DOHH2 (cell line): ENCODE measurements at regions not wholly inside any gene's neighbourhood (a gene's known extent, or its start where the extent isn't known, plus 50 kb on each side); places are given as distances from the start of the nearest gene placed in this dataset.

Source experiments
- H3F3A ChIP-seq: fragments of 200-600 bp; sonication (generic), shearing (Covaris generic); 2 replicates; pipeline ENCODE4 v1.6.0; 2016; ENCODE audit warnings: antibody characterized with exemption, mild to moderate bottlenecking; ENCODE audit not compliant: control insufficient read depth, insufficient read depth
- H3K27ac ChIP-seq: fragments of 200-600 bp; sonication (generic); 2 replicates; pipeline ENCODE4 v1.5.1; 2014; ENCODE audit warnings: low read depth, mild to moderate bottlenecking, low read length, moderate library complexity
- H3K27me3 ChIP-seq: fragments of 200-600 bp; sonication (generic); 2 replicates; pipeline ENCODE4 v1.6.1; 2014; ENCODE audit warnings: mild to moderate bottlenecking, low read length, mixed read lengths; ENCODE audit not compliant: control insufficient read depth
- H3K36me3 ChIP-seq: fragments of 200-600 bp; sonication (generic); 2 replicates; pipeline ENCODE4 v1.6.1; 2014; ENCODE audit warnings: mild to moderate bottlenecking, low read length, moderate library complexity, mixed read lengths; ENCODE audit not compliant: control insufficient read depth
- H3K4me1 ChIP-seq: fragments of 200-600 bp; sonication (generic); 2 replicates; pipeline ENCODE4 v1.6.1; 2014; ENCODE audit warnings: mild to moderate bottlenecking, low read length, mixed read lengths; ENCODE audit not compliant: control insufficient read depth
- H3K4me2 ChIP-seq: fragments of 200-600 bp; sonication (generic); 2 replicates; pipeline ENCODE4 v1.6.0; 2014; ENCODE audit warnings: mild to moderate bottlenecking, low read length, moderate library complexity
- H3K4me3 ChIP-seq: fragments of 200-600 bp; sonication (generic); 2 replicates; pipeline ENCODE4 v1.5.1; 2014; ENCODE audit warnings: mild to moderate bottlenecking, low read length, mixed read lengths
- H3K79me2 ChIP-seq: fragments of 200-600 bp; sonication (generic); 2 replicates; pipeline ENCODE4 v1.6.1; 2014; ENCODE audit warnings: mild to moderate bottlenecking, low read length, mixed read lengths; ENCODE audit not compliant: control insufficient read depth
- H3K9me2 ChIP-seq: fragments of 200-600 bp; sonication (generic); replicated peaks from 2 replicates; pipeline ENCODE4 v1.6.1; 2014; ENCODE audit warnings: mild to moderate bottlenecking, low read length, mixed read lengths; ENCODE audit not compliant: control insufficient read depth
- H3K9me3 ChIP-seq: fragments of 200-600 bp; sonication (generic); 2 replicates; pipeline ENCODE4 v1.6.1; 2014; ENCODE audit warnings: antibody characterized with exemption, low read length, mixed read lengths; ENCODE audit not compliant: control insufficient read depth, insufficient read depth
- H4K20me1 ChIP-seq: fragments of 200-600 bp; sonication (generic); 2 replicates; pipeline ENCODE4 v1.6.0; 2014; ENCODE audit warnings: low read depth, mild to moderate bottlenecking, antibody characterized with exemption, low read length, moderate library complexity; ENCODE audit not compliant: control insufficient read depth, insufficient read depth
- EZH2phosphoT487 ChIP-seq: fragments of 200-600 bp; sonication (generic); IDR thresholded peaks from 2 replicates; pipeline ENCODE4 v1.6.1; 2017; ENCODE audit warnings: borderline replicate concordance, mild to moderate bottlenecking, antibody characterized with exemption, low read length, moderate library complexity, mixed read lengths
- TF ChIP-seq, protein P1 (sequence below): fragments of 200-600 bp; sonication (generic); IDR thresholded peaks from one replicate; pipeline ENCODE4 v1.5.1; 2014; ENCODE audit warnings: antibody characterized with exemption, mild to moderate bottlenecking, low read depth, low read length; ENCODE audit not compliant: poor library complexity, severe bottlenecking

DNA sequence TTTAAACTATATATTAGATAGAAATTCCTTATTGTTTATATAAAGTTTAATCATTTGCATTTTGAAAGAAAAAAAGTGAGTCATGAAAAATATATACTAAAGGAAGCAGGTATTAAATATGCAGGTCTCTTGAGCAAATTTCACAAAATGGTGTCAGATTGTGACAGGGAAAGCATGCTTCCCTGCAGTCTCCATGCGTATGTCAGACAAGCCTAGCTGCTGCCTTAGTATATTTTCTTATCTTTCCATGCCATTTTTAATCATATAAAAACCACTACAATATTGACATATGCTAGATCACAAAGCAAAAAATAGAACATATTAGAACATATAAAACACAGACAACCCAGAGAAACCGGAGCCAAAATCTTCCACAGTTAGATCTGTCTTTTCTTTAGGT lies 1137.7 kb upstream of the DDX18 start:
- Histone ChIP-seq H3K27me3 (no peaks in the 10 kb centered on the region), H3K9me2 (no peaks in the 10 kb centered on the region), H3K79me2 (no peaks in the 10 kb centered on the region), H3K27ac (no peak overlapping the region), H3K9me3 (no peaks in the 10 kb centered on the region), H4K20me1 (no peaks in the 10 kb centered on the region), H3K4me2 (no peak overlapping the region), H3K36me3 (no peaks in the 10 kb centered on the region), H3K4me3 (no peak overlapping the region), H3K4me1 (no peaks in the 10 kb centered on the region), H3F3A (no peaks in the 10 kb centered on the region)
- TF ChIP-seq EZH2phosphoT487 = no peak
- TF ChIP-seq, protein P1, sequence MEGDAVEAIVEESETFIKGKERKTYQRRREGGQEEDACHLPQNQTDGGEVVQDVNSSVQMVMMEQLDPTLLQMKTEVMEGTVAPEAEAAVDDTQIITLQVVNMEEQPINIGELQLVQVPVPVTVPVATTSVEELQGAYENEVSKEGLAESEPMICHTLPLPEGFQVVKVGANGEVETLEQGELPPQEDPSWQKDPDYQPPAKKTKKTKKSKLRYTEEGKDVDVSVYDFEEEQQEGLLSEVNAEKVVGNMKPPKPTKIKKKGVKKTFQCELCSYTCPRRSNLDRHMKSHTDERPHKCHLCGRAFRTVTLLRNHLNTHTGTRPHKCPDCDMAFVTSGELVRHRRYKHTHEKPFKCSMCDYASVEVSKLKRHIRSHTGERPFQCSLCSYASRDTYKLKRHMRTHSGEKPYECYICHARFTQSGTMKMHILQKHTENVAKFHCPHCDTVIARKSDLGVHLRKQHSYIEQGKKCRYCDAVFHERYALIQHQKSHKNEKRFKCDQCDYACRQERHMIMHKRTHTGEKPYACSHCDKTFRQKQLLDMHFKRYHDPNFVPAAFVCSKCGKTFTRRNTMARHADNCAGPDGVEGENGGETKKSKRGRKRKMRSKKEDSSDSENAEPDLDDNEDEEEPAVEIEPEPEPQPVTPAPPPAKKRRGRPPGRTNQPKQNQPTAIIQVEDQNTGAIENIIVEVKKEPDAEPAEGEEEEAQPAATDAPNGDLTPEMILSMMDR = no peak

DNA sequence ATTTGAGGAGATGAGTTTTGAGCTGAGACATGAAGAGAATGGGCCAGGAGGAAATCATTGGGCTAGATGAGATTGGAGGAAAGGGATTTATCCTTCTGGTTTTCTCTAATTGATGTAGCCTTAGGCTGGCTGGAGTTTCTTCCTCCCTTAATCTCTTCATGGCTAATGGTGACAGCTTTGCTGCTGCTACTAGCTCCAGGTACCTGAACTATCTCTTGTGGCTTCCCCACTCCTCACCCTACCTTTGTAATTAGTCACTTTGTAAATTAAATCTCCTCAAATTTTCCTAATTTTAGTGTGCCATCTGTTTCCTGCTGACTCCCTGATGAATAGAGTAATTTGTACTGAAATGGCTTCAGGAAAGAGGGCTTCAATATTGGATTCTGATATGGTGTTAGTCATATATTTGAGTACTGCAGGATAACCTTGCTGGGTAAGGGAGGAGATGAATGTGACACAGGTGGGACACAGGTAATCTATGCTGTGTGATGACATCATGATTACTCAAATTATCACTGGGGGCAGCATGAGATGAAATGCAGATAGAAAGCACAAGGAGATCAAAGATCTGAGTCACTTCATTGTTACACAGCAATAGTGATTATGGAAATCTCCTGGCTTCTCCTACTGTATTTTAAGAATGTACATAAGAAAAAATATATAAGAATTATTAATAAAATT lies 1134.1 kb upstream of the DDX18 start:
- Histone ChIP-seq H3K9me3 (no peaks in the 10 kb centered on the region), H3K9me2 (no peaks in the 10 kb centered on the region), H3K27ac (no peak overlapping the region), H3K36me3 (no peaks in the 10 kb centered on the region), H3K4me2 (no peak overlapping the region), H3F3A (no peaks in the 10 kb centered on the region), H4K20me1 (no peaks in the 10 kb centered on the region), H3K27me3 (no peaks in the 10 kb centered on the region), H3K4me1 (no peaks in the 10 kb centered on the region), H3K4me3 (no peak overlapping the region), H3K79me2 (no peaks in the 10 kb centered on the region)
- no peak for TF ChIP-seq EZH2phosphoT487
- TF ChIP-seq, protein P1 = no peak

DNA sequence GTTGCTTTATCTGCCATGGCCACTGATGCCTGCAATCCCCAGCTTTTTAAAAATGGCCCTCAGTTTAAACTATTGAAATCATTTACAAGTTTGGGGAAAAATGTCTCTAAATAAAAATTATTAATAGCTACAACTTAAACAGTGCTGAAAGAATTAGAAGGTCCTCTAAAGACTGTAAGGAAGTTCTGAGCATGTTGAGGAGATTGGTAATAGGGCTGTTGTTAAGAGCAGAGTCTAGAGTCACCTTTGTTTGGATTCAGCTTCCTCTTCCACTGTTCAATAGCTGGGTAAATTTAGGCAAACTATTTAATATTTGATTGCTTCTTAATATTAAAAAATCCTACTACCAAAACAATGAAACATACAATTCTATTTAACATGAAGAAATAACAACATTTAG lies 1127.1 kb upstream of the DDX18 start:
- H3F3A ChIP-seq = no peaks in the 10 kb centered on the region
- no peaks in the 10 kb centered on the region for H3K36me3 ChIP-seq
- TF ChIP-seq EZH2phosphoT487 = no peak
- TF ChIP-seq, protein P1 = no peak
- H3K79me2 ChIP-seq = no peaks in the 10 kb centered on the region
- H3K4me3 ChIP-seq = no peak overlapping the region
- H3K4me1 ChIP-seq = no peaks in the 10 kb centered on the region
- H3K4me2 ChIP-seq = no peak overlapping the region
- H3K27me3 ChIP-seq = no peaks in the 10 kb centered on the region
- no peaks in the 10 kb centered on the region for H3K9me2 ChIP-seq
- H3K27ac ChIP-seq = no peak overlapping the region
- no peaks in the 10 kb centered on the region for H3K9me3 ChIP-seq
- no peaks in the 10 kb centered on the region for H4K20me1 ChIP-seq
